ENCODE measurements at regions not wholly inside any gene's neighbourhood (a gene's known extent, or its start where the extent isn't known, plus 50 kb on each side); places are given as distances from the start of the nearest gene placed in this dataset.
"Not testable (repeated sequence)": the region's sequence is repeated elsewhere in the genome, so short reads cannot be mapped to it uniquely, and the experiment has no call there.

DNA sequence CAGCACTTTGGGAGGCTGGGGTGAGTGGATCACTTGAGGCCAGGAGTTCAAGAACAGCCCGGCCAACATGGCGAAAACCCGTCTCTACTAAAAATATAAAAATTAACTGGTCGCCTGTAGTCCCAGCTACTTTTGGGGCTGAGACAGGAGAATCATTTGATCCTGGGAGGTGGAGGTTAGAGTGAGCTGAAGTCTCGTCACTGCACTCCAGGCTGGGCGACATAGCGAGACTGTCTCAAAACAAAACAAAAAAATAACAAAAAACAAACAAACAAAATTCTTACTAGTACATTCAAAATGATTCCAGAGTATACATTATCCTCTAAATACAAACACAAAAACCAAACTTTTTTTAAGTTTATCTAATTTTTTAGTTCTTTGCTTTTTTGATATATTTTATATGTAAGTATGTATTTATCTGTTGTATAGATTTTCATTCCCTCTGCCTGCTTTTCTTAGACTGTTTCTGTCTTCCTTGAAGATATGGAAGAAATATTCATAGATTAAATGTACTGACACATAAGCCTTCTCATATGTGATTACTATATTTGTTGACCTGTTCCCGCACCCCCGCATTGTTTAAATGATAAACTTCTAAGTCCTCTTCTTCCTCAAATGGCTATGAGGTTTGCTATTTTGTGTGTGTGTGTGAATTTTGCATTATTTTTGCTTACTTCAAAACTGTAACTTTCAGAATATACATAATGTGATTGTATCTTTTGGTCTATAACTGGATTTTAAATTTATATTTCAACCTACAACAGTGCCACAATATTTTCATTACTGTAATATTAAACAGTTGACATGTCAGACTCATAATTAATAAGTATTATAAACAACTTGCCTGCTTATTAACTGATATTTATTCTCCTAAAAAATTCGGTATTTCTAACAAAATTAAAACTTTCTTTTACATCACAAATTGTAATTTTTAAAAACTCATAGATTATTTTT is 1674.1 kb upstream of the B3GALT2 start:
- H3K9me3 Mint-ChIP-seq, result peaks cover 0 to 4% (median 2%) of the 10 kb centered on the region in 3 donors
- no peaks in the 10 kb centered on the region for H3K4me1 Mint-ChIP-seq
- no peaks in the 10 kb centered on the region for H3K27me3 Mint-ChIP-seq
- no peak overlapping the region for H3K4me3 Mint-ChIP-seq
- no peaks in the 10 kb centered on the region for H3K36me3 Mint-ChIP-seq
- no peak overlapping the region for H3K27ac Mint-ChIP-seq

DNA sequence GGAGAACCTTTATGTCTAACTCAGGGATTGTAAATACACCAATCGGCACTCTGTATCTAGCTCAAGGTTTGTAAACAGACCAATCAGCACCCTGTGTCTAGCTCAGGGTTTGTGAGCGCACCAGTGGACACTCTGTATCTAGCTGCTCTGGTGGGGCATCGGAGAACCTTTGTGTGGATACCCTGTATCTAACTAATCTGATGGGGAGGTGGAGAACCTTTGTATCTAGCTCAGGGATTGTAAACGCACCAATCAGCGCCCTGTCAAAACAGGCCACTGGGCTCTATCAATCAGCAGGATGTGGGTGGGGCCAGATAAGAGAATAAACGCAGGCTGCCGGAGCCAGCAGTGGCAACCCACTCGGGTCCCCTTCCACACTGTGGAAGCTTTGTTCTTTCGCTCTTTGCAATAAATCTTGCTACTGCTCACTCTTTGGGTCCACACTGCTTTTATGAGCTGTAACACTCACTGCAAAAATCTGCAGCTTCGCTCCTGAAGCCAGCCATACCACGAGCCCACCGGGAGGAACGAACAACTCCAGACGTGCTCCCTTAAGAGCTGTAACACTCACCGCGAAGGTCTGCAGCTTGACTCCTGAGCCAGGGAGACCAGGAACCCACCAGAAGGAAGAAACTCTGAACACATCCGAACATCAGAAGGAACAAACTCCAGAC is 1673.2 kb upstream of the B3GALT2 start:
- not testable (repeated sequence) for H3K9me3 Mint-ChIP-seq, H3K4me1 Mint-ChIP-seq, H3K36me3 Mint-ChIP-seq, H3K27me3 Mint-ChIP-seq, H3K27ac Mint-ChIP-seq
- peak overlapping the region in 1 of 4 donors; percentile 60 for H3K4me3 Mint-ChIP-seq

DNA sequence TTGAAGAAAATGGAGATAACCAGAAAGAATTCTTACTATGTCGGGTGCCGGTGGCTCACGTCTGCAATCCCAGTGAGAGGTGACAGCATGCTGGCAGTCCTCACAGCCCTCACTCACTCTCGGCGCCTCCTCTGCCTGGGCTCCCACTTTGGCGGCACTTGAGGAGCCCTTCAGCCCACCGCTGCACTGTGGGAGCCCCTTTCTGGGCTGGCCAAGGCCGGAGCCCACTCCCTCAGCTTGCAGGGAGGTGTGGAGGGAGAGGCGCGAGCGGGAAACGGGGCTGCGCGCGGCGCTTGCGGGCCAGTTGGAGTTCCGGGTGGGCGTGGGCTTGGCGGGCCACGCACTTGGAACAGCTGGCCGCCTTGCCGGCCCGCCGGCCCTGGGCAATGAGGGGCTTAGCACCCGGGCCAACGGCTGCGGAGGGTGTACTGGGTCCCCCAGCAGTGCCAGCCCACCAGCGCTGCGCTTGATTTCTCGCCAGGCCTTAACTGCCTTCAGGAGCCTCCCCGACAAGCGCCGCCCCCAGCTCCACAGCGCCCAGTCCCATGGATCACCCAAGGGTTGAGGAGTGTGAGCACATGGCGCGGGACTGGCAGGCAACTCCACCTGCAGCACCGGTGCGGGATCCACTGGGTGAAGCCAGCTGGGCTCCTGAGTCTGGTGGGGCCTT is 1672.5 kb upstream of the B3GALT2 start:
- H3K27me3 Mint-ChIP-seq, H3K4me1 Mint-ChIP-seq, H3K36me3 Mint-ChIP-seq, H3K27ac Mint-ChIP-seq, H3K9me3 Mint-ChIP-seq, H3K4me3 Mint-ChIP-seq: not testable (repeated sequence)

DNA sequence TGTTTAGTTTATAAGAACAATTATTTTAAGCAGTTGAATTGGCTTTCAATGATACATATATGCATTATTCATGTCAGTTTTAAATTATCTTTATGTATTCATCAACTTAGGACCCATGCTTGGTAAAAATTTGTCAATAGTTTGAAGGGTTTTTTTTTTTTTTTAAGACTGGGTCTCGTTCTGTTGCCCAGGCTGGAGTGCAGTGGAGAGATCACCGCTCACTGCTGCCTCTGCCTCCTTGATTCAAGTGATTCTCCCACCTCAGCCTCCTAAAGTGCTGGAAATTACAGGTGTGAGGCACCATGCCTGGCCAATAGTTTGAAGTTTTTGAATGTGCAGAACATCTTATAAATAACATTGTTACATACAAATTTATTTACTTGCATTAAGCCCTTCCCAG is 1671.0 kb upstream of the B3GALT2 start:
- Mint-ChIP-seq H3K4me3 (no peak overlapping the region), H3K9me3 (peaks cover 0 to 4% (median 2%) of the 10 kb centered on the region in 3 donors), H3K27ac (no peak overlapping the region), H3K4me1 (no peaks in the 10 kb centered on the region), H3K27me3 (no peaks in the 10 kb centered on the region), H3K36me3 (no peaks in the 10 kb centered on the region)

DNA sequence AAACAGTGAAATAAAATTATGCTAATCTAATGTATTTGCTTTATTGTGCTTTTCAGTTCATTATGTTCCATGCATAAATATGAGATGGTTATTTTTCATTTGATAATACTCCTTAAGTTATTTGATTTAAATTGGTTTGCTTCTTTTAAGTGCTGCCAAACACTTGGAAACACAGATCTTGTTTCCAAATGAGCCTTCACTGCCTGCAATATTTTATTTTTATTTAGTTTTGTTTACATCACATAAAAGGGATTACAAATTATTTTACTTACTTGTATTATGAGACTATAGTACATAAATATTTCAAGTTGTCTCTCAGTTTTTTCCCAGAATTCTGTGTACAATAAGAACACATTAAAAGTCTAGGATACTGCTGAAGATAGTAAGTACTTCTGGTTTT is 1662.4 kb upstream of the B3GALT2 start:
- Mint-ChIP-seq H3K4me3 (no peak overlapping the region), H3K27me3 (no peaks in the 10 kb centered on the region)

DNA sequence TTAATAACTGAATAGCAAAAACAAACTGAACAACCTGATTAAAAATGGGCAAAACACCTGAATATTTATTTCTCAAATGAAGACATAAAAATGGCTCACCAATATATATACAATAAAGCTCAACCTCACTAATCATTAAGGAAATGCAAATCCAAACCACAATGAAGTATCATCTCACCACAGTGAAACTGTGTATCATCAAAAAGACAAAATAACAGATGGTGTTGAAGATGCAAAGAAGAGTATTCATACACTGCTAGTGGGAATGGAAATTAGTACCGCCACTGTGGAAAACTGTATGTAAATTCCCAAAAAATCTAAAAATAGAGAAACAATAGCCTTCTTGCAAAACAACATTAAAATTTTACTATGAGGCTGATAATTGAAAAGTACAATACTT is 1660.1 kb upstream of the B3GALT2 start:
- Mint-ChIP-seq H3K27me3 (no peaks in the 10 kb centered on the region), H3K27ac (no peak overlapping the region), H3K4me3 (no peak overlapping the region), H3K36me3 (peaks cover 1% of the 10 kb centered on the region), H3K4me1 (no peaks in the 10 kb centered on the region), H3K9me3 (no peaks in the 10 kb centered on the region)

More for the DNA sequence above, 1662.4 kb upstream of the B3GALT2 start:
- Mint-ChIP-seq H3K36me3 (no peaks in the 10 kb centered on the region), H3K9me3 (no peaks in the 10 kb centered on the region), H3K27ac (no peak overlapping the region), H3K4me1 (no peaks in the 10 kb centered on the region)

DNA sequence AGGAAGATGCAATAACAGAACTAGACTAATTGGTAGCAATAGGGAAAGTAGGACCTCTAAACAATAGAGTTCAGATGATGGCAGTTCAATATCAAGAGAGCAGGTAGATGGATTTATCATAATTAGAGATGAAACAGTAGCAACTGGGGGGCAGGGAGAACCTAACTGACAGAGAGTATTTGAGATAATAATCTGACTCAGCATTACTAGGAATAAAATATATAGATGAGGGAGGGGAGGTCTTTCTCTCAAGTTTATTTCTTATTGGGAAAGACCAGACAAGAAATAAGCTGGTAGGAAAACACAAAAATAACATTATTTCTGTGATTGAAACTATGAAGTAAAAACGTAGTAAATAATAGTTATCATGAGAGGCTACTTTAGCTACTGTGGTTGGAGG is 1656.7 kb upstream of the B3GALT2 start:
- Mint-ChIP-seq H3K27me3 (no peaks in the 10 kb centered on the region), H3K4me1 (no peaks in the 10 kb centered on the region), H3K4me3 (no peak overlapping the region), H3K27ac (no peak overlapping the region), H3K9me3 (no peaks in the 10 kb centered on the region), H3K36me3 (peaks cover 1% of the 10 kb centered on the region)

DNA sequence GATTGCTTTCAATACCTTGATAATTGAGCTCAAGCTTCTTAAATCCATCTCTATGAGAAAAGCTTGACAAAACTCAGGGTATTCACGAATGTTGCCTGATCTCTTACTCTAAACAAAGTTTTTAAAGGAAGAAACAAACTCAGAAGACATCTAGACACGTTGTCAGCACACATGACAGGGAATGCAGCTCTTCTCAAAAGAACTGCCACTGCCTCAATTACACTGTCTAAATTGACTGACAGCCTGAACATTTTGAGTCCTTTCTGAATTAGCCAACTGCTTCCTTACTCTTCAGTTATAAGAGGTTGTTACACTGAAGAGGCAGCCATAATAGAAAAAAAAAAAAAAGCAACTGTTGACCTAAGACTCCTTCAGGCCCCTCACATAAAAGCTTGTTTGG is 1646.7 kb upstream of the B3GALT2 start:
- H3K9me3 Mint-ChIP-seq, result no peaks in the 10 kb centered on the region
- no peaks in the 10 kb centered on the region for H3K36me3 Mint-ChIP-seq
- no peaks in the 10 kb centered on the region for H3K27me3 Mint-ChIP-seq
- no peak overlapping the region for H3K4me3 Mint-ChIP-seq
- peaks cover 0 to 8% (median 5%) of the 10 kb centered on the region in 3 donors for H3K4me1 Mint-ChIP-seq
- no peak overlapping the region for H3K27ac Mint-ChIP-seq

DNA sequence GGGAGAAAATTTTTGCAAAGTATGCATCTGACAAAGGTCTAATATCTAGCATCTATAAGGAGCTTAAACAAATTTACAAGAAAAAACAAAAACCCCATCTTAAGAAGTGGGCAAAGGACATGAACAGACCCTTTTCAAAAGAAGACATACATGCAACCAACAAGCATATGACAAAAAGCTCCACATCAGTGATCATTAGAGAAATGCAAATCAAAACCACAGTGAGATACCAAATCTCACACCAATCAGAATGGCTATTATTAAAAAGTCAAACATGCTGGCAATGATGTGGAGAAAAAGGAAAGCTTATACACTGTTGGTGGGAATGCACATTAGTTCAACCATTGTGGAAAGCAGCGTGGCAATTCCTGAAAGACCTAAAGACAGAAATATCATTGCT is 1645.2 kb upstream of the B3GALT2 start:
- not testable (repeated sequence) for H3K4me3 Mint-ChIP-seq, H3K27me3 Mint-ChIP-seq, H3K27ac Mint-ChIP-seq, H3K36me3 Mint-ChIP-seq, H3K9me3 Mint-ChIP-seq, H3K4me1 Mint-ChIP-seq

DNA sequence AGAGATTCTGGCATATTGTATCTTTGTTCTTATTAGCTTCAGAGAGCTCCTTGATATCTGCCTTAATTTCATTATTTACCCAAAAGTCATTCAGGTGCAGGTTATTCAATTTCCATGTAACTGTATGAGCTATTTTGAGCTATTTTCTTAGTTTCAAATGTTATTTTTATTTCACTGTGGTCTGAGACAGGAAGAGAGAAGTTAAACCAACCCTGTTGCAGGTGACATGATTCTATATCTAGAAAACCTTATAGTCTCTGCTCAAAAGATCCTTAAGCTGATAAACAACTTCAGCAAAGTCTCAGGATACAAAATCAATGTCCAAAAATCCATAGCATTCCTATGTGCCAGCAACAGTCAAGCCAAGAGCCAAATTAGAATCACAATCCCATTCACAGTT is 1644.0 kb upstream of the B3GALT2 start:
- H3K9me3 Mint-ChIP-seq, result no peaks in the 10 kb centered on the region
- peak overlapping the region in 1 of 4 donors; percentile 78 for H3K4me3 Mint-ChIP-seq
- H3K36me3 Mint-ChIP-seq, result no peaks in the 10 kb centered on the region
- H3K27ac Mint-ChIP-seq, result no peak overlapping the region
- H3K27me3 Mint-ChIP-seq, result no peaks in the 10 kb centered on the region
- peaks cover 0 to 8% (median 5%) of the 10 kb centered on the region in 3 donors for H3K4me1 Mint-ChIP-seq

DNA sequence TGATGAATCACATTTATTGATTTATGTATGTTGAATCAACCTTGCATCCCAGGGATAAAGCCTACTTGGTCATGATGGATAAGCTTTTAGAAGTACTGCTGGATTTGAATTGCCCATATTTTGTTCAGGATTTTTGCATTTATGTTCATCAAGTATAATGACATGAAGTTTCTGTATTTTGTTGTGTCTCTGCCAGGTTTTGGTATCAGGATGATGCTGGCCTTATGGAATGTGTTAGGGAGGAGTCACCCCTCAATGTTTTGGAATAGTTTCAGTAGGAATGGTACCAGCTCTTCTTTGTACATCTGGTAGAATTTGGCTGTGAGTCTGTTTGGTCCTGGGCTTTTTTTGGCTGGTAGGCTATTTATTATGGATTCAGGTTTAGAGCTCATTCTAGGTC is 1643.1 kb upstream of the B3GALT2 start:
- peaks cover 0 to 8% (median 5%) of the 10 kb centered on the region in 3 donors for H3K4me1 Mint-ChIP-seq
- no peak overlapping the region for H3K4me3 Mint-ChIP-seq
- no peak overlapping the region for H3K27ac Mint-ChIP-seq
- H3K9me3 Mint-ChIP-seq, result no peaks in the 10 kb centered on the region
- H3K36me3 Mint-ChIP-seq, result no peaks in the 10 kb centered on the region
- no peaks in the 10 kb centered on the region for H3K27me3 Mint-ChIP-seq

DNA sequence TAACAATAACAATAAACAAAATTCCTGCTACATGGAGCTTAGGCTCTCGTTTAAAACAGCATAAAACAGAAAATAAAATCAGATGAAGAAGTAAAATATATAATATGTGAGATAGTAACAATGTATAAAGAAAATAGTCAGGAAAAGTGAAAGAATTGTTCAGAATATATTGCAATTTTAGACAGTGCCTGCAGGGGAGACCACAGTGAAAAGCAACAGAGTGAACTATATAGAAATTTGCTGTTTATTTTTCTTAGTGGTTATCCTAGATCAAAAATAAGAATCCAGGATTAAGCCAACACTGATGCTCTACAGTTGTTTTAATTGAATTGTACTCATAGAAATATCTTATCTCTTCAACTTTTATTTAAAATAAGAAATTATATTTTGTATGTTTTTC is 1639.0 kb upstream of the B3GALT2 start:
- H3K9me3 Mint-ChIP-seq, result no peaks in the 10 kb centered on the region

DNA sequence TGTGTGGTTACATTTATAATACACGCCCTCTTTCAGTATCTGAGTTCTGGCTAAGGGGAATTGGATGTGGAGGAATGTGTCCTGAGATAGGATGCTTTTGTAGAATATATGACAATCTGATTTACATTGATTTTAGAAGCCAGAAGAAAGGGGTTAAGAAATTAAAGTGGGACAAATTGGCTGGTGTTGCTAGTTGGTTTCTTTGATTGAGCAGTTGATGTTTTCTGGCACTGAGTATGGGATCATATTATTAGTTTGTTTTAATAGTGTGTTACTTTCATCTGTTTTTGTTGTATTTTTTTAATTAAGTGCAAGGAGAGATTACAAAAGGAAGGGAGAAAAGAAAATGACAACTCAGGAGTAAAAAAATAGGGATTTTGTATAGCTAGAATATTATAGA is 1634.7 kb upstream of the B3GALT2 start:
- Mint-ChIP-seq H3K4me1 (no peaks in the 10 kb centered on the region), H3K9me3 (no peaks in the 10 kb centered on the region), H3K27ac (no peak overlapping the region), H3K27me3 (no peaks in the 10 kb centered on the region), H3K4me3 (no peak overlapping the region), H3K36me3 (no peaks in the 10 kb centered on the region)

More for the DNA sequence above, 1639.0 kb upstream of the B3GALT2 start:
- Mint-ChIP-seq H3K4me1 (peaks cover 0 to 3% (median 3%) of the 10 kb centered on the region in 3 donors), H3K27me3 (no peaks in the 10 kb centered on the region), H3K27ac (no peak overlapping the region), H3K4me3 (no peak overlapping the region), H3K36me3 (no peaks in the 10 kb centered on the region)

DNA sequence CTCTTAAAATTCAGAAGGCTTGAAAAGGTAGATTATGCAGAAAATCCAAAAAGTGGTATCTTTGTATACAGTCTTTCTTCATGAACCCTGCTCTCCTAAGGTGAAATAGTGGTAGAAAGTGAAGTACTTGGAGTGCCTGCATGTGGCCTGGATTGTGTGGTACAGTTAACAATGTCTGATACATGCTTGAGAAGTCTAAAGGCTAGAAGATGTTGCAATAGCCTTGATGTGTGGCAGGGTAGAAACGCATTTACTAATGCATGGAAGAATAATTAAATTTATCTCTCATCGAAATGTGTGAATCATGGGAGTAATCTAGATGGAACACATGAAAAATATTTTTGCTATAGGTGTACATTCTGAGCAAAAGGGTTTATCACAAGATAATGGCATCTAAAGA is 1632.3 kb upstream of the B3GALT2 start:
- H3K4me3 Mint-ChIP-seq, result no peak overlapping the region
- H3K27ac Mint-ChIP-seq, result no peak overlapping the region
- H3K27me3 Mint-ChIP-seq, result no peaks in the 10 kb centered on the region
- no peaks in the 10 kb centered on the region for H3K36me3 Mint-ChIP-seq
- H3K4me1 Mint-ChIP-seq, result no peaks in the 10 kb centered on the region
- peaks cover 1 to 2% (median 2%) of the 10 kb centered on the region in 3 donors for H3K9me3 Mint-ChIP-seq

DNA sequence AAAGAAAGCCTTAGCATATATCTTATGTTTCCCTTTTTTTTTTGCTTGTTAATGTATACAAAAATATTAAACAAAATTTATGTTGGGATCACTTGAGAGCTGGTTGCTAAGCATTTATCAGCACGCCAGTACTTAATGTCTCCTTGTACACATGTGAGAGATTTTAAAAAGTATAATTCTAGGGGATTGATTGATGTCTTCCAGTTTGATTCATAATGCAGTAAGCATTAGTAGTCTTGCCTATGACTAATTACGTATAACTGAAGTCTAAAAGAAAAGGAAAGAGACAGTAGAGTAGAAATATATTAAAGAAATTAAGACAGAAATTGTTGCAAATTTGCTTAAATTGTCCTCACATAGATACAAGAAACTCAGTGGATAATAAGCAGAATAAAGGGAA is 1630.4 kb upstream of the B3GALT2 start:
- no peaks in the 10 kb centered on the region for H3K36me3 Mint-ChIP-seq
- H3K4me3 Mint-ChIP-seq, result no peak overlapping the region
- peaks cover 1 to 4% (median 3%) of the 10 kb centered on the region in 3 donors for H3K9me3 Mint-ChIP-seq
- H3K27me3 Mint-ChIP-seq, result no peaks in the 10 kb centered on the region
- H3K4me1 Mint-ChIP-seq, result no peaks in the 10 kb centered on the region
- no peak overlapping the region for H3K27ac Mint-ChIP-seq
